HG03064 (cell line): ENCODE measurements at regions not wholly inside any gene's neighbourhood (a gene's known extent, or its start where the extent isn't known, plus 50 kb on each side); places are given as distances from the start of the nearest gene placed in this dataset.

Source experiments
- ATAC-seq: cut with Tn5 transposase; IDR thresholded peaks from one replicate; pipeline ENCODE4 v1.9.1; 2021; ENCODE audit warnings: low read depth; ENCODE audit not compliant: unreplicated experiment

DNA sequence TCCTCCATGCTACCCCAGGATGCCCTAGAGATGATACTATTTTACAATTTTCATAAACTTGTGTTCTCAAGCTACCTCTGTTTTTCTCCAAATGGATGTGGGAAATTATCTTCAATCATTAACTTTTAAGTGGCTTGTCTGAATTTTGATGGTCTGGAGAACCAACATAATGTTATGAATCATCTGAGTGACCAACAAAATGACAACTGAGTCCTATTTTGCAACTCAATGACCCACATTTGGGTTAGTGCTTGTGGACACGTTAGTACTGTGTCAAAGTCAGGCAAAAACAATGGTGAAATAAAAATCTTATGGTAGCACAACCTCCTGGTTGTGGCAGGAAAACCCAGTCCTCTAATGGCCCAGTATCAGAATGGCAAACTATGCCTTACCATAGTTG, 352.4 kb upstream of the ZNF385D start:
- no peak for ATAC-seq

GRCh38 chr3:22106213-22106896, 355.3 kb upstream of the ZNF385D start:
- ATAC-seq = no peak

GRCh38 chr3:22111226-22111625, 360.2 kb upstream of the ZNF385D start:
- no peak for ATAC-seq

- no peak for ATAC-seq
These were observed 362.4 kb upstream of the ZNF385D start for GRCh38 chr3:22113453-22113852.

GRCh38 chr3:22115581-22115980, 364.6 kb upstream of the ZNF385D start:
- no peak for ATAC-seq

GRCh38 chr3:22117091-22117490, 366.1 kb upstream of the ZNF385D start:
- no peak for ATAC-seq

- no peak for ATAC-seq
These were observed 366.8 kb upstream of the ZNF385D start for GRCh38 chr3:22117751-22118346.

DNA sequence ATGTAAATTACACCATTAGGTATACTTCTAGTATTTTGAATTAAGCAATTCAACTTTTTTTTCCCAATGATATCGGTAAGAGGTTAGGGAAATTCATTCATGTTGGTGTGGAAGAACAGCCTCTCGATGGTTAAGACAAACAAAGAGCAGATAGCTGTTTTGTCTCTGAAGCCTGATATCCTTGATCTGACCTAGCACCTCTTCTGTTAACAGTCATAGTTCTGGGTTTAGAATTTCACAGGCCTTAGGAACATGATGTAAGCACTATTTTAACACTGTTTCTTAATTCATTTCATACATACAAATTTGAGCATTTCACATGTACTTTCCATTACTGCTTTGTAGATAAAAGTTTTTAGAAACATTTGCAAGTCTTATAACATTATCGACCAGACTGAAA, 367.5 kb upstream of the ZNF385D start:
- ATAC-seq = no peak

DNA sequence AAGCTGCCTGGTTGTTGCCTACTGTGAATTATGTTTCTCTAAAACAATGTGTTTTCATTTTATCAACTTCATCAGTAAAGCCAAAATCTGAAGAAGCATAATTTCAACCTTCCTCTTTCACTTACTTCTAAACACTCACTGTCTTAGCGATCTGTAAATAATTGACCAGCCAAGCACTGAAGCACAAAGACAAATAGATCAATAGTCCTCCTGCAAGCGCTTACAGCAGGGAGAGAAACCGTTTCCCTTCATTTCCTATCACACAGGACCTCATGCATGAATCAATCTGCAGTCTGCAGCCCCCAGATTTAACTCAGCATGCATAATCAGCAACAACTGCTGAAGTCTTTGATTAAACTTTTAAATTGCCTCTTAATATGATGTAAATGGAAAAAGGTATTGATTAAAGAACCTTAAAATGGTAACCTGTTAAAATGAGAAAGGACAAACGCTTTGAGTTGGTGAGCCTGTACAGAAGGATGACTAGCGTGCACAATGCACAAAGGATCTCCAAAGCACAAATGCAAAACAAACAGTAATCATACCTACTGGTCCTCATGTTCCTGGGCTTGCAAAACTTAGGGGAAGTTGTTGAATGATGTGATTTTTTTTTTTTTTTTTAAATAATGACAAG, 370.2 kb upstream of the ZNF385D start:
- ATAC-seq = peak; percentile 70

GRCh38 chr3:22122567-22122966, 371.6 kb upstream of the ZNF385D start:
- ATAC-seq = peak; percentile 57

DNA sequence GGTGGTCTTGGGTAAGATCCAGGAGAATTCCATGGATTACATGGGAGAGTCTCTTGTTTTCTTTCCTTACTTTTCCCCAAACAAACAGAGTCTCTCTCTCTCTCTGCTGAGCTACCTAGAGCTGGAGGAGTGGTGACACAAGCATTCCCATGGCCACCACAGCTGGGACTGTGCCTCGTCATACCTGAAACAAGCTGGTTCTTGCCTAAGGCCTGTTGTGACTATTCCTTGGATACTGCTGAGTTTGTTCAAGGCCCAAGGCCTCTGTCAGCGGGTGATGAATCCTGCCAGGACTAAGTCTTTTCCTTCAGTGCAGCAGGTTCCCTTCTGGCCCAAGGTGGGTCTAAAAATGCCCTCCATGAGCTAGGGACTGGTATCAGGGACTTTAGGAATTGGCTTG, 378.1 kb upstream of the ZNF385D start:
- ATAC-seq = no peak

DNA sequence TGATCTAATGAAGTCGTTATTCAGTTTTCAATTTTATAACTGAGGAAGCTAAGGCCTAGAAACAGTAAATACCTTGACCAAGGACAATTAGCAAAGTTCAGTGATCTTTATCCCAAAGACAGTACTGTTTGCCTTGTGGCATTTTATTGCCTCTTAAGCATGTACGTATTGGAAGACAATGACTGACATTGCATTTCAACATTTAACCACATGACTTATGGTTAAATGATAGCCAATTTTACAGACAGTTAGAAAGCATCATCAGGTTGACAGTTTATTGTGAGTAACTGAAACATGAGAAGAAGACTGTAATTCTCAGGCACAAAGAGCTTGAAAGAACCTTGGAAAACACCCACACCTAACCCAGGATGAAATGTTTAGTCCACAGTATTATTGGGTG, 390.8 kb upstream of the ZNF385D start:
- no peak for ATAC-seq

GRCh38 chr3:22147161-22147560, 396.2 kb upstream of the ZNF385D start:
- no peak for ATAC-seq

- no peak for ATAC-seq
These were observed 405.9 kb upstream of the ZNF385D start for GRCh38 chr3:22156868-22157267.

- no peak for ATAC-seq
These were observed 406.8 kb upstream of the ZNF385D start for GRCh38 chr3:22157848-22158247.

DNA sequence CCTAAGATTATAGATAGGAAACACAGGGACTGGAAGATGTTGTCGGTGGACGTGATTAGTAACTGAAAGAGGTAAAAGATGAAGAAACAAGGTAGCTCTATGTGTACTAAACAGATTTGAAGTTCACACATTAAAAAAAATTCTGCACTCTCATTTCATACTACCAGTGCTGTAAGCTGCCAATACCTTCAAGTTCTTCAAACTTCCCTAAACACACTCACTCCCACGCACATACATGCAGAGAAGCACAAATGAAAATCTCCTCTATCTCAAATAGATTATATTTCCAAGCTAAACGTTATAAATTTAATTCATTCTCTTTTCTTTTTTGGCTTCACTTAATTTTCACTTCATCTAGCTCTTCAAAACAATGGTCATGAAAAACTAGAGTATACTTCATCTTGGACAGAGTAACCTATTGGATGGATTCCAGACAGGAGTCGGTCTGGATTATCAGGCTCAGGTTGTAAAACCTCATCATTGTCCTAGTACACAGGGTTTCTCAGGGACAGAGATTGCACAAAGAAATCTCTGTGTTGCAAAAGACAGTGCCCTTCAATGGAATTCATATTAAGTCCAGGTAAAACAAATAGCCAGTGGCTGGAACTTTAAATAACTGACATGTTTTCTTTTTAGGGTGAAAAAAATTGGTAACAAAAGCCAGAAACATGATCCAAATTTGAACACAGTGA, 408.1 kb upstream of the ZNF385D start:
- no peak for ATAC-seq

DNA sequence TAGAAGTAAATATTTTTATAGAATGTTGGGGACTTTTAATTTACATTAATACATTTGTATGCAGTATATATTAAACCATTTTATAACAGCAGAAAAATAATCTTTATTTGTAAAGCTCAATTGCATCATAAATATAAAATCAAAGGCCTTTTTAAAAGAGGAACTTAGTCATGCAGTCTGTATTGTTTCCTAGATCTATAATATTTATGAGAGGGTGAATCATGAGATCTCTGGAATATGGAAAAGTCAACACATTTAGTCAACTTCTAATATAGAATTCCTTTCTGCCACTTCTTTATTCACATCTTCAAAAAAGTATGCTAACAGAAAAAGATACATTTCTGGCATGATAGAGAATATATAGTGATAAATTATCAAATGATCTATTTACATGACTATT, 410.3 kb upstream of the ZNF385D start:
- no peak for ATAC-seq

- no peak for ATAC-seq
These were observed 419.4 kb upstream of the ZNF385D start for GRCh38 chr3:22170370-22170769.

DNA sequence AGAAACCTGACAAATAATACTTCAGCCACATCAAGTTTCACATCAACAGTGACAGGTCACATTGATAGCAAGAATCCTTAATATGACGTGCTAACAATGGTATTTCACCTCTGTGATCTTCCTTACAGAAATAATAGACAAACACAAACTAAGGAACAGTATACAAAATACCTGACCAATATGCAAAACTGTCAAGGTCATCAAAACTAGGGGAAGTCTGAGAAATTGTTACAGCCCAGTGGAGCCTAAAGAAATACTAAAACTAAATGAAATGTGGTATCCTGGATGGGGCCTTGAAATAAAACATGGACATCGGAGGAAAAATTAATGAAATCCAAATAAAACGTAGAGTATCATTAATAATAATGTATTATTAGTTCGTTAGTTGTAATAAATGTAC, 422.0 kb upstream of the ZNF385D start:
- no peak for ATAC-seq

- no peak for ATAC-seq
These were observed 424.9 kb upstream of the ZNF385D start for GRCh38 chr3:22175947-22176346.

GRCh38 chr3:22176911-22177310, 425.9 kb upstream of the ZNF385D start:
- no peak for ATAC-seq

DNA sequence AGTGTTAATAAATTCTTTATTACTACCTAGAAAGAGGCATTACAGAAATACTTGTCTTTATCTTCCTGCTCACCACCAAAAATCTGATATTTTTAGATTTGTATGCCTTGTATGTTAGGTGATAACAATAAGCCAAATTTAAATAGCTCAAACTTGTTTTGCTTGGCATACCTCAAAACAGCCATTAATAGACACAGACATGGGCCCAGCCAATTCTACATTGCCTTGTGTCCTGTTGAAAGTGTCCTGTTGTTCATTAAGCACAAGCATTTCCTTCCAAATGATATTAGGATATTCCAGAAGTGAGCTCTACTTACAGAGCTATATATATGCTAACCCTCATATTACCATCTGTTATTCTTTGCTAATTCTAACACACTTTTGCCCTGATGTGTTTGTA, 438.6 kb upstream of the ZNF385D start:
- ATAC-seq = no peak
